Astrocyte of the spinal cord (primary cell): ENCODE measurements at regions not wholly inside any gene's neighbourhood (a gene's known extent, or its start where the extent isn't known, plus 50 kb on each side); places are given as distances from the start of the nearest gene placed in this dataset.
A peak's percentile ranks its signal among the peaks of the same experiment; 100 is the strongest.

Experiments
- DNase-seq: peaks from one replicate; pipeline ENCODE4 v3.0.0; 2011; ENCODE audit warnings: low read depth, low spot score
- H3K4me3 ChIP-seq: 2 replicates; pipeline ENCODE4 v1.5.1; 2011; ENCODE audit warnings: low read depth, mild to moderate bottlenecking, low read length, moderate library complexity
- in situ Hi-C: cut with HindIII; loops from 2 replicates; pipeline ENCODE4 v1.10.0; 2017; ENCODE audit warnings: low sequenced_read_pairs
- TF ChIP-seq, protein P1 (sequence below): IDR thresholded peaks from 2 replicates; pipeline ENCODE4 v1.5.1; 2012; ENCODE audit warnings: low read depth, mild to moderate bottlenecking, low read length, inconsistent platforms

DNA sequence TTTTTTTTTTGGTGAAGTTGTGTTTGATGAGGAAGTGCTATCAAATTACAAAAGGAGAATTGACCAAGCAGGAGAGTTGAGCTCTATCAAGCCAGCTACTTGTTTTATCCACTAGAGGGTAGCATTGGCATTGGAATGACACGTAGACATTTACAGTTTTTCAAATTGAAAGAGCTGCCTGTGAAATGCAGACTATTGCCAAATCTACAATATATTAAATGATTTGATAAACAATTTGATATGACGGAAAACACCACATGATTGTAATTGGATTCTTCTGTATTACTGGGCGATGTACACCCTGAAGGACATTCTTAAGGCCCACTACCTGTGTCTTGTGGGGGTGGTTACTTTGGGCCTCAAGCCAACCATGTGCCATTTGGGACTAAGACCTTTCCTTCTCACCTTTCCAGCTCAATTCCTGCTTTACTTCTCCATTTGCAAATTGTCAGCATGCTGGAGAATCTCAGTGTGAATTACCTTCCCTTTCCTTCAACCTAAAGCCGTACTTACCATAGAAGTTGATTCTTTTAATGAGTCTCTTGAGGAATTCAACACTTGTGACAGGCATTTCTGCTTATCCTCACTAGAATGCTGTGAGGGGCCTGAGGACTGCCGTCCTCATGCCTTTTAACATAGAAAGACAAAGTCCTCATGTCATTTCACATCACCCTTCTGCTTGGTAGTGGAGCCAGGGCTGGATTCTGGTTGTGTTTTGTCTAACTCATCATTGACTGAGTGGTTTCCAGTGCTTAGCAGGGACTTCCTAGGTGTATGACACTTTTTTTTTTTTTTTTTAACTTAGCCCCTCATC is 134.8 kb upstream of the THUMPD2 start:
- H3K4me3 ChIP-seq = no peak overlapping the region
- TF ChIP-seq, protein P1, sequence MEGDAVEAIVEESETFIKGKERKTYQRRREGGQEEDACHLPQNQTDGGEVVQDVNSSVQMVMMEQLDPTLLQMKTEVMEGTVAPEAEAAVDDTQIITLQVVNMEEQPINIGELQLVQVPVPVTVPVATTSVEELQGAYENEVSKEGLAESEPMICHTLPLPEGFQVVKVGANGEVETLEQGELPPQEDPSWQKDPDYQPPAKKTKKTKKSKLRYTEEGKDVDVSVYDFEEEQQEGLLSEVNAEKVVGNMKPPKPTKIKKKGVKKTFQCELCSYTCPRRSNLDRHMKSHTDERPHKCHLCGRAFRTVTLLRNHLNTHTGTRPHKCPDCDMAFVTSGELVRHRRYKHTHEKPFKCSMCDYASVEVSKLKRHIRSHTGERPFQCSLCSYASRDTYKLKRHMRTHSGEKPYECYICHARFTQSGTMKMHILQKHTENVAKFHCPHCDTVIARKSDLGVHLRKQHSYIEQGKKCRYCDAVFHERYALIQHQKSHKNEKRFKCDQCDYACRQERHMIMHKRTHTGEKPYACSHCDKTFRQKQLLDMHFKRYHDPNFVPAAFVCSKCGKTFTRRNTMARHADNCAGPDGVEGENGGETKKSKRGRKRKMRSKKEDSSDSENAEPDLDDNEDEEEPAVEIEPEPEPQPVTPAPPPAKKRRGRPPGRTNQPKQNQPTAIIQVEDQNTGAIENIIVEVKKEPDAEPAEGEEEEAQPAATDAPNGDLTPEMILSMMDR = peak; percentile 68
- peak; percentile 84 for DNase-seq
- in situ Hi-C loops = no loop called here

DNA sequence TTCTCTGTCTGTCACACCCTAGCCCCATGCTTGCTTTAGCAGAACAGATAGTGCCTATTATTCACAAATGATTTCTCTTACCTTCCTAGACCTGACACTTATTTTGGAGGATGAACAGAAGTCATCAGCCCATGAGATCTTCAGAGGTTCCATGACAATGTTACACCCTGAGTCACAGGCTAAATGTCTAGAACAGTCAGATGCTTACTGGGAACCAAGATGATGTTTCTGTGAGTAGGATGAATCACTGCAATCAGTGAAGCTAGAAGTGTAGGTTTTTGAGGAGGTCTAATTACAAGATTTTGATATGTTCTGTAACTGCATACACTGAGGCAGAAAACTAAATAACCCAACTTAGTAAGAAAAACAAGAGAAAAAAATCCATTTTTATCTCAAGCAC is 123.0 kb upstream of the THUMPD2 start:
- TF ChIP-seq, protein P1 = no peak
- no peak overlapping the region for H3K4me3 ChIP-seq
- in situ Hi-C loops = no loop called here
- peak; percentile 64 for DNase-seq

DNA sequence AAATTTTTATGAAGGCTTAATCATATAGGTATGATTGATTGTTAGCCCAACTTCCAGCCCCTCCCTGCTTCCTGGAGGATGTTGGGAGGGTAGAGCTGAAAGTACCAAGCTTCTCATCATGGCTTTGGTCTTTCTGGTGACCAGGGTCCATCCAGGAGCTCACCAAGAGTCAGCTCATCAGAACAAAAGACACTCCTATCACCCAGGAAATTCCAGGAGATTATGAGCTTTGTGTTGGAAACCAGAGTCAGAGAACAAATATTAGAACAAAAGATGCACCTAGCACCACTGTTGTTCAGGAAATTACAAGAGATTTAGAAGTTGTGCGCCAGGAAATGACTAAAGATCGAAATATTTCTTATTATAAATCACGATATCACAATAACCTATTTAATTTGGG is 119.9 kb upstream of the THUMPD2 start:
- no peak for DNase-seq
- TF ChIP-seq, protein P1 = no peak
- in situ Hi-C loops = no loop called here
- H3K4me3 ChIP-seq = no peak overlapping the region

DNA sequence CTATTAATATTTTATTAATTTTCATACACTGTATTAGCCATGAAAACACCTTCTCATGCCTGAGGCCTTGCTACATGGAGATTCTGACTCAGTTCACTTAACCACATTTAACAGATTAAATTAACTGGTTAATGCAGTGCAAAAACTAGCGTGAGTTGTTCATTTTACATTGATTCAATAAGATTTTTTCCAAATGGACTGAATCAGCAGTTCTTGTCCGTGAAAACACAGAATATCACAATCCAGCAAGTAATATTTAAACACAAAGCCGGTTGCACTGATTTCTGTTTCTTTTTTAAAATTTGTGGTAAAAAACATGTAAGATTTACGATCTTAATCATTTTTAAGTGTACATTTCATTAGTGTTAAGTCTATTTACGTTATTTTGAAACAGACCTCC is 118.2 kb upstream of the THUMPD2 start:
- DNase-seq = no peak
- in situ Hi-C loops = no loop called here
- TF ChIP-seq, protein P1 = no peak
- no peak overlapping the region for H3K4me3 ChIP-seq

DNA sequence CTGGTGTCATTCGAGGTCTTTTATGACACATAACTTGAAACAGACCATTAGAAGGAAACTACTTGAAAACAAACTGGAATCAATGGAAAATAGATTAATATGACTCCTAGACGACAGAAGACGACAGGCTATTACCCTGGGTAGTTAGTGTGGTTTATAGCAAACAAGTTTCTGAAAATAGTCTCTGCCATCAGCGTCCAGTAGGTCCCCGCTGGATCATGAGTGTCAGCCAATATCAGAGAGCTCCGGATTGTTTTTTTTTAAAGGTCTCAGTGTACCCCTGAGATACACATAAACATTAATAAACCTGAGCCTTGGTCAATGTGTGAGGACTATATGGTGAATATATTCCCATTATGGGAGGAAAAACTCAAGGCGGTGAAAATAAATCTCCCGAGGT is 115.0 kb upstream of the THUMPD2 start:
- DNase-seq = no peak
- no peak overlapping the region for H3K4me3 ChIP-seq
- in situ Hi-C loops = no loop called here
- TF ChIP-seq, protein P1 = no peak

DNA sequence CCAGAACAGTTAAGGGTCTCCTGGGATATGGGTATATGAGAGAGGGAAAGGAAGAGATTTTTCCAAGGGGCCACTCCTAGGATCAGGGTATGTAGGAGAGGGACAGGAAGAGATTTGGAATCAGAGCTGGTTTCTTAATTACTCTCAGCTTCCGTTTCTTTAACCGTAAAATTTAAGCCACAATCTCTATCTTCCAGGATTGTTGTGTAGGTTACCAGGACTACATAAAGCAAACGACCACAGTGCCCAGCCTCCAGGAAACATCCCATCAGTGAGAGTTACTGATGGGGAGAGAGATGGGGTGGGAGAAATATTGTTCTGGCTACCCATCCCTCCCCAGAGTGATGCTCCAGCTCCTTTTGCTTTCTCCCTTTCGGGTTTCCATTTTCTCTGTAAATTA is 114.6 kb upstream of the THUMPD2 start:
- TF ChIP-seq, protein P1 = no peak

DNA sequence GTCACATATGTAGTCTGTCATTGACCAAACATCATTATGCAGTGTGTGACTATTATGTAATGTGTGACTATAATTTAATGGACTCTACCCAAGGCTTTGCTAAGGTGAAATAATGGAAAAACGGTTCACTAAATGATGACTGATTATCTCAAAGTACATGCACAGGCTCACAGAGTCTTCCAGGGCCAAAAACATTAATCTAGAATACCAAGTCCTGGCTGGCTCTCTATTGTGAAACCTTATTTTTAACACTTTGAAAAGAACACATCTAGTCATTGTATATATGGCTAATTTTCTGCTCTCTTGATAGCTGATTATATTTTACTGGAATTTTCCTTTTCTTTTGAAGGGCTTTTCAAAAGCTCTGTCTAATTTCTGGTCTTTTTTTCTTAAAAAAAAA is 102.9 kb upstream of the THUMPD2 start:
- TF ChIP-seq, protein P1 = no peak
- in situ Hi-C loops = no loop called here
- no peak overlapping the region for H3K4me3 ChIP-seq
- no peak for DNase-seq

More for the DNA sequence above, 114.6 kb upstream of the THUMPD2 start:
- in situ Hi-C loops = no loop called here
- H3K4me3 ChIP-seq = no peak overlapping the region
- DNase-seq = no peak
